WTC11 (cell line): ENCODE measurements at regions not wholly inside any gene's neighbourhood (a gene's known extent, or its start where the extent isn't known, plus 50 kb on each side); places are given as distances from the start of the nearest gene placed in this dataset.

Experiments
- ATAC-seq: fragments of 200-7000 bp; cut with Tn5 transposase; 2 replicates; pipeline ENCODE4 v1.10.0; 2021; ENCODE audit warnings: mild to moderate bottlenecking, moderate library complexity
- CTCF ChIA-PET: fragments of 300-600 bp; sonication (Branson Sonifier 250); formaldehyde crosslinking; loops from one replicate; lab custom pipeline; 2021; ENCODE audit warnings: antibody characterized with exemption; lab: Charles Lee
- POLR2A ChIA-PET: fragments of 350-600 bp; sonication (Branson Sonifier 250); formaldehyde crosslinking; loops from one replicate; lab custom pipeline; 2021; ENCODE audit warnings: antibody characterized with exemption; lab: Charles Lee
- DNase-seq: peaks from one replicate; pipeline ENCODE4 v3.0.0; 2021; ENCODE audit warnings: low spot score
- H3K27ac Mint-ChIP-seq: 2 replicates; pipeline ENCODE4 v1.8.0; 2021; ENCODE audit warnings: mixed read lengths
- H3K27me3 Mint-ChIP-seq: 2 replicates; pipeline ENCODE4 v1.8.0; 2021; ENCODE audit warnings: low read depth, mild to moderate bottlenecking, moderate library complexity, mixed read lengths
- H3K36me3 Mint-ChIP-seq: 2 replicates; pipeline ENCODE4 v1.8.0; 2021; ENCODE audit warnings: mixed read lengths
- H3K4me1 Mint-ChIP-seq: 2 replicates; pipeline ENCODE4 v1.8.0; 2022; ENCODE audit warnings: mixed read lengths
- H3K4me3 Mint-ChIP-seq: 2 replicates; pipeline ENCODE4 v1.8.0; 2021; ENCODE audit warnings: mild to moderate bottlenecking, moderate library complexity, mixed read lengths
- H3K9me3 Mint-ChIP-seq: 2 replicates; pipeline ENCODE4 v1.8.0; 2021; ENCODE audit warnings: mixed read lengths
- ATF1 ChIP-seq: sonication (generic); formaldehyde crosslinking; IDR thresholded peaks from 2 replicates; pipeline ENCODE4 v1.8.1; 2023; ENCODE audit warnings: mild to moderate bottlenecking, moderate library complexity, missing genetic modification reagents
- CREB1 ChIP-seq: sonication (generic); formaldehyde crosslinking; IDR thresholded peaks from 2 replicates; pipeline ENCODE4 v1.8.0; 2023; ENCODE audit warnings: mild to moderate bottlenecking, missing genetic modification reagents
- CREM ChIP-seq: sonication (generic); formaldehyde crosslinking; IDR thresholded peaks from 2 replicates; pipeline ENCODE4 v1.8.1; 2022; ENCODE audit warnings: mild to moderate bottlenecking, missing genetic modification reagents, moderate library complexity
- ESRRA ChIP-seq: sonication (generic); formaldehyde crosslinking; IDR thresholded peaks from 2 replicates; pipeline ENCODE4 v1.8.1; 2022; ENCODE audit warnings: mild to moderate bottlenecking, missing genetic modification reagents, borderline replicate concordance
- HMGA2 ChIP-seq: fragments of 250-450 bp; sonication (Bioruptor Pico); IDR thresholded peaks from 2 replicates; pipeline ENCODE4 v1.4.0; 2021; ENCODE audit warnings: mild to moderate bottlenecking, moderate library complexity
- JAZF1 ChIP-seq: fragments of 250-450 bp; sonication (Bioruptor Pico); IDR thresholded peaks from 2 replicates; pipeline ENCODE4 v1.9.0; 2021; ENCODE audit warnings: moderate library complexity, mild to moderate bottlenecking, inconsistent platforms
- KAT7 ChIP-seq: sonication (generic); formaldehyde crosslinking; IDR thresholded peaks from 2 replicates; pipeline ENCODE4 v1.8.1; 2023; ENCODE audit warnings: missing genetic modification reagents, mild to moderate bottlenecking, borderline replicate concordance
- NFATC4 ChIP-seq: fragments of 250-450 bp; sonication (Bioruptor Pico); IDR thresholded peaks from 2 replicates; pipeline ENCODE4 v1.9.0; 2021; ENCODE audit warnings: mild to moderate bottlenecking
- NFYB ChIP-seq: sonication (generic); formaldehyde crosslinking; conservative IDR thresholded peaks from 2 replicates; pipeline ENCODE4 v1.8.0; 2022; ENCODE audit warnings: low read depth, missing genetic modification reagents
- NR2C2 ChIP-seq: sonication (generic); formaldehyde crosslinking; IDR thresholded peaks from 2 replicates; pipeline ENCODE4 v1.8.0; 2022; ENCODE audit warnings: mild to moderate bottlenecking, missing genetic modification reagents
- RORB ChIP-seq: fragments of 250-450 bp; sonication (Bioruptor Pico); IDR thresholded peaks from 2 replicates; pipeline ENCODE4 v1.9.0; 2021; ENCODE audit warnings: mild to moderate bottlenecking
- TP53 ChIP-seq: sonication (generic); formaldehyde crosslinking; IDR thresholded peaks from 2 replicates; pipeline ENCODE4 v1.8.1; 2023; ENCODE audit warnings: mild to moderate bottlenecking, missing genetic modification reagents
- ZNF219 ChIP-seq: sonication (generic); formaldehyde crosslinking; IDR thresholded peaks from 2 replicates; pipeline ENCODE4 v1.8.0; 2023; ENCODE audit warnings: missing genetic modification reagents, mild to moderate bottlenecking, borderline replicate concordance
- ZNF317 ChIP-seq: sonication (generic); formaldehyde crosslinking; IDR thresholded peaks from 2 replicates; pipeline ENCODE4 v1.8.1; 2023; ENCODE audit warnings: low read depth, mild to moderate bottlenecking, moderate library complexity, missing genetic modification reagents, borderline replicate concordance
- TF ChIP-seq, protein P1 (sequence below): fragments of 250-450 bp; sonication (Bioruptor Pico); IDR thresholded peaks from 2 replicates; pipeline ENCODE4 v2.1.2; 2022; ENCODE audit warnings: mild to moderate bottlenecking, moderate library complexity
- TF ChIP-seq, protein P2 (sequence below): sonication (generic); formaldehyde crosslinking; IDR thresholded peaks from 2 replicates; pipeline ENCODE4 v1.8.1; 2022; ENCODE audit warnings: low read depth, missing genetic modification reagents, borderline replicate concordance
- TF ChIP-seq, protein P3 (sequence below): sonication (generic); formaldehyde crosslinking; IDR thresholded peaks from 2 replicates; pipeline ENCODE4 v1.8.0; 2023; ENCODE audit warnings: mild to moderate bottlenecking, missing genetic modification reagents
- TF ChIP-seq, protein P4 (sequence below): sonication (generic); formaldehyde crosslinking; IDR thresholded peaks from 2 replicates; pipeline ENCODE4 v1.8.0; 2022; ENCODE audit warnings: mild to moderate bottlenecking, missing genetic modification reagents
- TF ChIP-seq, protein P5 (sequence below): sonication (generic); formaldehyde crosslinking; conservative IDR thresholded peaks from 2 replicates; pipeline ENCODE4 v1.8.1; 2023; ENCODE audit warnings: mild to moderate bottlenecking, low read depth, missing genetic modification reagents, moderate library complexity
- TF ChIP-seq, protein P6 (sequence below): sonication (generic); formaldehyde crosslinking; IDR thresholded peaks from 2 replicates; pipeline ENCODE4 v1.8.1; 2022; ENCODE audit warnings: mild to moderate bottlenecking, moderate library complexity, missing genetic modification reagents

DNA sequence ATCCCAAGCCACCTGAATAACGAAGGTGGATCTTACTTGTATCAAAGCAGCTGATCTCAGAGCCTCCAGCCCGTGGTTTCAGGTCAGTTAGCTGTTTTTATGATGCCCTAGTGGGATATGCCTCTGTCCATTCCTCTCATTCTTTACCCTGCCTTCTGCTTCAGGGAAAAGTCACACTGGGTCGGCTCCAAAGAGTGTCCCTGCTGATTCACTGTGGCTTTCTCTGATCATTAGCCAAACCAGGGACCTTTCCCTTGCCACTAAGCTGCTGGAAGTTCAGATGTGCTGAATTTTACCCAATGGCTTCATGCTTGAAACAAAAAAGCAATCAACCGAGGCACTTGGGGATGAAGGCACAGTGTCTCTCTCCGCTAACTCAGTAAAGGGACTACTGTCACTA is 170.2 kb upstream of the SALL1 start:
- no peaks in the 10 kb centered on the region for H3K4me1 Mint-ChIP-seq
- TF ChIP-seq HMGA2 (CRISPR knock-in tag) (no peak), KAT7 (no peak)
- TF ChIP-seq, protein P1, sequence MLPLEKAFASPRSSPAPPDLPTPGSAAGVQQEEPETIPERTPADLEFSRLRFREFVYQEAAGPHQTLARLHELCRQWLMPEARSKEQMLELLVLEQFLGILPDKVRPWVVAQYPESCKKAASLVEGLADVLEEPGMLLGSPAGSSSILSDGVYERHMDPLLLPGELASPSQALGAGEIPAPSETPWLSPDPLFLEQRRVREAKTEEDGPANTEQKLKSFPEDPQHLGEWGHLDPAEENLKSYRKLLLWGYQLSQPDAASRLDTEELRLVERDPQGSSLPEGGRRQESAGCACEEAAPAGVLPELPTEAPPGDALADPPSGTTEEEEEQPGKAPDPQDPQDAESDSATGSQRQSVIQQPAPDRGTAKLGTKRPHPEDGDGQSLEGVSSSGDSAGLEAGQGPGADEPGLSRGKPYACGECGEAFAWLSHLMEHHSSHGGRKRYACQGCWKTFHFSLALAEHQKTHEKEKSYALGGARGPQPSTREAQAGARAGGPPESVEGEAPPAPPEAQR (CRISPR knock-in tag) = no peak
- POLR2A ChIA-PET = no interaction called here
- H3K36me3 Mint-ChIP-seq = no peaks in the 10 kb centered on the region
- peaks cover 2% of the 10 kb centered on the region; the same call in 1 of the 2 replicates for H3K27me3 Mint-ChIP-seq
- no peak for ATAC-seq
- H3K4me3 Mint-ChIP-seq = no peak overlapping the region
- DNase-seq = no peak
- no peak overlapping the region for H3K27ac Mint-ChIP-seq
- CTCF ChIA-PET = no interaction called here
- 0 out of 2 replicates have a peak, but pooled peaks cover 3% of the 10 kb centered on the region for H3K9me3 Mint-ChIP-seq

DNA sequence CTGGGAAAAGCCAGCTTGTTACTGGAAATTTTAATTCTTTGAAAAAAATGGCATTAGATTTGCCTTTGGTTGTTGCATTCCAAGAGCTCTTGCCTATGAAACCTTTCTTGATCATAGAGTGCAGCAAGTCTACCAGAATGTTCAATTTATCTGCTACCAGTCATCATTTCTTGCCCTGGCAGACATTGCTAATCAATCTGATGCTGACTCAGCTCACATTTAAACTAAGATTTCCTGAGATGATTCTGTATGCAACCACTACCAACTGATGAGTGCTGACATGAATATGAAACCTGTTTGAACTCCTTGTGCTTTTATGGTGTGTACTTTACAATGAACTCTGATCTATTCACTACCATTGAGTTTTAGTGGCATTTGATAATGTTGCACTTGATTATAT is 166.5 kb upstream of the SALL1 start:
- CTCF ChIA-PET = no interaction called here
- POLR2A ChIA-PET = no interaction called here
- Mint-ChIP-seq H3K4me3 (no peak overlapping the region), H3K9me3 (0 out of 2 replicates have a peak, but pooled peaks cover 3% of the 10 kb centered on the region), H3K27me3 (no peaks in the 10 kb centered on the region; the same call in 1 of the 2 replicates), H3K4me1 (peaks cover 9% of the 10 kb centered on the region), H3K36me3 (0 out of 2 replicates have a peak, but pooled peaks cover 3% of the 10 kb centered on the region), H3K27ac (no peak overlapping the region)
- DNase-seq (no peak), ATAC-seq (no peak)
- TF ChIP-seq, protein P2, sequence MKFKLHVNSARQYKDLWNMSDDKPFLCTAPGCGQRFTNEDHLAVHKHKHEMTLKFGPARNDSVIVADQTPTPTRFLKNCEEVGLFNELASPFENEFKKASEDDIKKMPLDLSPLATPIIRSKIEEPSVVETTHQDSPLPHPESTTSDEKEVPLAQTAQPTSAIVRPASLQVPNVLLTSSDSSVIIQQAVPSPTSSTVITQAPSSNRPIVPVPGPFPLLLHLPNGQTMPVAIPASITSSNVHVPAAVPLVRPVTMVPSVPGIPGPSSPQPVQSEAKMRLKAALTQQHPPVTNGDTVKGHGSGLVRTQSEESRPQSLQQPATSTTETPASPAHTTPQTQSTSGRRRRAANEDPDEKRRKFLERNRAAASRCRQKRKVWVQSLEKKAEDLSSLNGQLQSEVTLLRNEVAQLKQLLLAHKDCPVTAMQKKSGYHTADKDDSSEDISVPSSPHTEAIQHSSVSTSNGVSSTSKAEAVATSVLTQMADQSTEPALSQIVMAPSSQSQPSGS (CRISPR knock-in tag) = no peak
- no peak for TF ChIP-seq NFATC4
- no peak for TF ChIP-seq ZNF317 (CRISPR knock-in tag)

DNA sequence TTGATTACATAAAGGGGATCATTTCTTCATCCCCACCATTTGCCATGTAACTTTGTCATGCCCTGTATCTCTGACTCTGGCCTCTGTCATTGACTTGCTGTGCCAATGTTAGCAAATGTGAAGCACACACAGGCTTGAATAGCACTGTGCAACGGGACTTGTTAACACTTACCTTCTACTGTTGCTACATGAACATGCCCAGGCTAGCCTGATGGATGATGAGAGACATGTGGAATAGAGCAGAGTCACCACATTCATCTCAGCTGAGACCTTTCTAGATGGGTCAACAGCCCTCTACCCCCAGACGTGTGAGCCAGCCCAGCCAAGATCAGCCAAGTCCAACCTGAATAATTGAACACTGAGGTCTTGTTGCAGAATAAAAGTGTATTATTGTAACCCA is 162.1 kb upstream of the SALL1 start:
- Mint-ChIP-seq H3K36me3 (peaks cover 7% of the 10 kb centered on the region; the same call in 1 of the 2 replicates), H3K9me3 (peaks cover 8% of the 10 kb centered on the region), H3K4me1 (peaks cover 16% of the 10 kb centered on the region), H3K27me3 (no peaks in the 10 kb centered on the region), H3K4me3 (no peak overlapping the region), H3K27ac (no peak overlapping the region)
- DNase-seq = no peak
- CTCF ChIA-PET = no interaction called here
- no peak for ATAC-seq
- POLR2A ChIA-PET = no interaction called here
- TF ChIP-seq NR2C2 (CRISPR knock-in tag) = no peak
- no peak for TF ChIP-seq ZNF317 (CRISPR knock-in tag)
- TF ChIP-seq, protein P3, sequence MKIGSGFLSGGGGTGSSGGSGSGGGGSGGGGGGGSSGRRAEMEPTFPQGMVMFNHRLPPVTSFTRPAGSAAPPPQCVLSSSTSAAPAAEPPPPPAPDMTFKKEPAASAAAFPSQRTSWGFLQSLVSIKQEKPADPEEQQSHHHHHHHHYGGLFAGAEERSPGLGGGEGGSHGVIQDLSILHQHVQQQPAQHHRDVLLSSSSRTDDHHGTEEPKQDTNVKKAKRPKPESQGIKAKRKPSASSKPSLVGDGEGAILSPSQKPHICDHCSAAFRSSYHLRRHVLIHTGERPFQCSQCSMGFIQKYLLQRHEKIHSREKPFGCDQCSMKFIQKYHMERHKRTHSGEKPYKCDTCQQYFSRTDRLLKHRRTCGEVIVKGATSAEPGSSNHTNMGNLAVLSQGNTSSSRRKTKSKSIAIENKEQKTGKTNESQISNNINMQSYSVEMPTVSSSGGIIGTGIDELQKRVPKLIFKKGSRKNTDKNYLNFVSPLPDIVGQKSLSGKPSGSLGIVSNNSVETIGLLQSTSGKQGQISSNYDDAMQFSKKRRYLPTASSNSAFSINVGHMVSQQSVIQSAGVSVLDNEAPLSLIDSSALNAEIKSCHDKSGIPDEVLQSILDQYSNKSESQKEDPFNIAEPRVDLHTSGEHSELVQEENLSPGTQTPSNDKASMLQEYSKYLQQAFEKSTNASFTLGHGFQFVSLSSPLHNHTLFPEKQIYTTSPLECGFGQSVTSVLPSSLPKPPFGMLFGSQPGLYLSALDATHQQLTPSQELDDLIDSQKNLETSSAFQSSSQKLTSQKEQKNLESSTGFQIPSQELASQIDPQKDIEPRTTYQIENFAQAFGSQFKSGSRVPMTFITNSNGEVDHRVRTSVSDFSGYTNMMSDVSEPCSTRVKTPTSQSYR (CRISPR knock-in tag) = no peak
- no peak for TF ChIP-seq ZNF219 (CRISPR knock-in tag)
- TF ChIP-seq ATF1 = no peak
- TF ChIP-seq, protein P4, sequence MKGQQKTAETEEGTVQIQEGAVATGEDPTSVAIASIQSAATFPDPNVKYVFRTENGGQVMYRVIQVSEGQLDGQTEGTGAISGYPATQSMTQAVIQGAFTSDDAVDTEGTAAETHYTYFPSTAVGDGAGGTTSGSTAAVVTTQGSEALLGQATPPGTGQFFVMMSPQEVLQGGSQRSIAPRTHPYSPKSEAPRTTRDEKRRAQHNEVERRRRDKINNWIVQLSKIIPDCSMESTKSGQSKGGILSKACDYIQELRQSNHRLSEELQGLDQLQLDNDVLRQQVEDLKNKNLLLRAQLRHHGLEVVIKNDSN (CRISPR knock-in tag) = no peak
- no peak for TF ChIP-seq NFYB (CRISPR knock-in tag)
- TF ChIP-seq ESRRA = no peak
- TF ChIP-seq, protein P5, sequence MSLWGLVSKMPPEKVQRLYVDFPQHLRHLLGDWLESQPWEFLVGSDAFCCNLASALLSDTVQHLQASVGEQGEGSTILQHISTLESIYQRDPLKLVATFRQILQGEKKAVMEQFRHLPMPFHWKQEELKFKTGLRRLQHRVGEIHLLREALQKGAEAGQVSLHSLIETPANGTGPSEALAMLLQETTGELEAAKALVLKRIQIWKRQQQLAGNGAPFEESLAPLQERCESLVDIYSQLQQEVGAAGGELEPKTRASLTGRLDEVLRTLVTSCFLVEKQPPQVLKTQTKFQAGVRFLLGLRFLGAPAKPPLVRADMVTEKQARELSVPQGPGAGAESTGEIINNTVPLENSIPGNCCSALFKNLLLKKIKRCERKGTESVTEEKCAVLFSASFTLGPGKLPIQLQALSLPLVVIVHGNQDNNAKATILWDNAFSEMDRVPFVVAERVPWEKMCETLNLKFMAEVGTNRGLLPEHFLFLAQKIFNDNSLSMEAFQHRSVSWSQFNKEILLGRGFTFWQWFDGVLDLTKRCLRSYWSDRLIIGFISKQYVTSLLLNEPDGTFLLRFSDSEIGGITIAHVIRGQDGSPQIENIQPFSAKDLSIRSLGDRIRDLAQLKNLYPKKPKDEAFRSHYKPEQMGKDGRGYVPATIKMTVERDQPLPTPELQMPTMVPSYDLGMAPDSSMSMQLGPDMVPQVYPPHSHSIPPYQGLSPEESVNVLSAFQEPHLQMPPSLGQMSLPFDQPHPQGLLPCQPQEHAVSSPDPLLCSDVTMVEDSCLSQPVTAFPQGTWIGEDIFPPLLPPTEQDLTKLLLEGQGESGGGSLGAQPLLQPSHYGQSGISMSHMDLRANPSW (CRISPR knock-in tag) = no peak
- TF ChIP-seq, protein P6, sequence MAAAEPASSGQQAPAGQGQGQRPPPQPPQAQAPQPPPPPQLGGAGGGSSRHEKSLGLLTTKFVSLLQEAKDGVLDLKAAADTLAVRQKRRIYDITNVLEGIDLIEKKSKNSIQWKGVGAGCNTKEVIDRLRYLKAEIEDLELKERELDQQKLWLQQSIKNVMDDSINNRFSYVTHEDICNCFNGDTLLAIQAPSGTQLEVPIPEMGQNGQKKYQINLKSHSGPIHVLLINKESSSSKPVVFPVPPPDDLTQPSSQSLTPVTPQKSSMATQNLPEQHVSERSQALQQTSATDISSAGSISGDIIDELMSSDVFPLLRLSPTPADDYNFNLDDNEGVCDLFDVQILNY = no peak
- TF ChIP-seq TP53 (CRISPR knock-in tag) = no peak
- no peak for TF ChIP-seq CREB1
- no peak for TF ChIP-seq CREM (CRISPR knock-in tag)
- TF ChIP-seq RORB (CRISPR knock-in tag) = no peak
- TF ChIP-seq JAZF1 (CRISPR knock-in tag) = no peak
